ENCODE measurements at regions not wholly inside any gene's neighbourhood (a gene's known extent, or its start where the extent isn't known, plus 50 kb on each side); places are given as distances from the start of the nearest gene placed in this dataset.
"Not testable (repeated sequence)": the region's sequence is repeated elsewhere in the genome, so short reads cannot be mapped to it uniquely, and the experiment has no call there.

DNA sequence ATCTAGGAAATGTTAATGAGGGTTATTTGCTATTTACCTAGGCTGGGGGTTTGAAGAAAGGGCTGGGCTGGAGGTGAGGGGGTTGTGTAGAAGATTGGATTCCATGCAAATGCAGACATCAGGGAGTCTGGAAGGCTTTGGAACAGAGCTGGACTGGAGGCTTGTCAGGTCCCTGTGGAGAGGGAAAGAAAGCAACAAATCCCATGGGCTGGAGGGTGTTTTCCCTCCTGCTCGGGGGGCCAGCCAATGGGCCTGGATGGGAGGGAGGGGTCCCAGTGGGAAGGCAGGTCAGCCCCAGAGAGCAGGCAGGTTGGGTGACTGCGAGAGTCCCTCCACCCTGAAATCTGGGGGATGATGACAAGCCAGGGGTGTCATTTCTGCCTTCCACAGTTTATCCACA lies 431.8 kb downstream of the RPS24 start:
- DNase-seq = no peak

DNA sequence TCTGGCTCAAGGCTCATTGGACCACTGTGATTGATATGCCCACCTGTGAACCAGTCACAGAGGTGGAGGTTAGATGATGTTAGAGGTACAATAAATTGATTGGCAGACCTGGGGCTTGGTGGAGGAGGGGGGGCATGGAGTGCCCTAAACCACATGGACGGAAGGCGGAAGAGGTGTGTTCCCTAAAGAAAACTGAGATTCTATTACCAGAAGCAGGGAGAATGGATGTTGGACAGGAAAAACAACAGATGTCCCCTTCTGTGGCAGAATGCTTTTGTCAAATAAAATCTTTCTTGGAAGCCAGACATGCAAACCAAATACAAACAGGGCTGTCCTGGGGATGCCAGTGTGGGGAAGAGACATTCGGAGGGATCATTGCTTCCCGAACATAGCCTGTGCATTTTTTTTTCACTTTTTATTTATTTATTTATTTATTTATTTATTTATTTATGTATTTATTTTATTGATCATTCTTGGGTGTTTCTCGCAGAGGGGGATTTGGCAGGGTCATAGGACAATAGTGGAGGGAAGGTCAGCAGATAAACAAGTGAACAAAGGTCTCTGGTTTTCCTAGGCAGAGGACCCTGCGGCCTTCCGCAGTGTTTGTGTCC lies 433.9 kb downstream of the RPS24 start:
- no peak for DNase-seq

DNA sequence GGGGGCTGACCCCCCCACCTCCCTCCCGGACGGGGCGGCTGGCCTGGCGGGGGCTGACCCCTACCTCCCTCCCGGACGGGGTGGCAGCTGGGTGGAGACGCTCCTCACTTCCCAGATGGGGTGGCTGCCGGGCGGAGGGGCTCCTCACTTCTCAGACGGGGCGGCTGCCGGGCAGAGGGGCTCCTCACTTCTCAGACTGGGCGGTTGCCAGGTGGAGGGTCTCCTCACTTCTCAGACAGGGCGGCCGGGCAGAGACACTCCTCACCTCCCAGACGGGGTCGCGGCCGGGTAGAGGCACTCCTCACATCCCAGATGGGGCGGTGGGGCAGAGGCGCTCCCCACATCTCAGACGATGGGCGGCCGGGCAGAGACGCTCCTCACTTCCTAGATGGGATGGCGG lies 435.1 kb downstream of the RPS24 start:
- DNase-seq = not testable (repeated sequence)

DNA sequence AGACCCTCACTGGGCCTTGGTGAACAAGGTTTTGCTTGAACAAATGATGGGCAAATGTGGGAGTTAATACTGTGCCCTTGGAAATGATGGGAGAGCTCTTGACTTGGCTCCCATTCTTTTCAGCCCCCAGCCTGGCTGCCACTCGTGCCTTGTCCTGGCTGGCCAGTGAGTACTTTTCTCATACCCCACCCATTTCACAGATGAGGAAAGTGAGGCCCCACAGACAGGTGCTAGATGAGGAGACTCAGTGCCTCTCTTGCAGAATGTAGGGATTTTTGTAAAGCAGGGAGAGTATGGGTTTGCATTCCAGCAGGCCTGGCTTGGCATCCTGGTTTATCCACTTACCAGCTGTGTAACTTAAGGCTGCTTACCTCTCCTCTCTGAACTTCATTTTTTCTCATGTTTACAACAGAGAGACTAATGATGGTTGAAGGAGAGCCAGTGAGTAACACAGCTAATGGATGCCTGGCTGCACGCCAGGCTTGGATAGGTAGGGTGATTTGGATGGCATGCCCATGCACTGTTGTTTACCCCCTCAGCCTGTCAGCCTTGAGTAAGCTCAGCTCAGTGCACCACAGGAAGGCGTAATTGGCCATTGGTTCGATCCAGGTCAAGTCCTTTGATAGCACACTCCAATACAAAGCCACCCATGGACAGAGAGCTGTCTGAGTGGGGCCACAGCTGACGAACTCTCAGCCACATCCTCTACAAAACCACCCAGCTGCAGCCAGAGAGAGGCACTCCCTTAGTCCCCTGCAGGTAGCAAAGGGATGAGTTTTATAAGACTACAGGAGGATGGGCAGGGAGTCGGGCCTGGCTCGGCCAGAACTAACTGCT lies 436.8 kb downstream of the RPS24 start:
- DNase-seq = no peak

DNA sequence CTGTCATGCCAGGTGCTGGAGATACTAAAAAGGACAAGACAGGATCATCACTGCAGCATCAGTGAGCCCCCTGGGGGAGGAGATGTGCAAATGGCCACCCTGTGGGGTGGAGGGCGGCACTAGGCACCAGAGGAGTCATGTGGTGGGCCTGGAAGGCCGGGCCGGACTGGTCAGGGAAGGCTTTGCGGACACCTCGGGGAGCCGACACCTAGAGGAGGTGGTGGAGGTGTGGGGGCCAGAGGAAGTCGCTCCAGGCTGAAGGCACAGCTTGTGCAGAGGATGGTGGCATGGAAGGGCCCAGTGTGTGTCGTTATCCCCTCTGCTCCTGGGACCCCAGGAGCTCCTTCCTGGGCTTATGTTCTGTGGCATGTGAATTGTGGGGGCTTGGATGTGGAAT lies 437.7 kb downstream of the RPS24 start:
- no peak for DNase-seq

DNA sequence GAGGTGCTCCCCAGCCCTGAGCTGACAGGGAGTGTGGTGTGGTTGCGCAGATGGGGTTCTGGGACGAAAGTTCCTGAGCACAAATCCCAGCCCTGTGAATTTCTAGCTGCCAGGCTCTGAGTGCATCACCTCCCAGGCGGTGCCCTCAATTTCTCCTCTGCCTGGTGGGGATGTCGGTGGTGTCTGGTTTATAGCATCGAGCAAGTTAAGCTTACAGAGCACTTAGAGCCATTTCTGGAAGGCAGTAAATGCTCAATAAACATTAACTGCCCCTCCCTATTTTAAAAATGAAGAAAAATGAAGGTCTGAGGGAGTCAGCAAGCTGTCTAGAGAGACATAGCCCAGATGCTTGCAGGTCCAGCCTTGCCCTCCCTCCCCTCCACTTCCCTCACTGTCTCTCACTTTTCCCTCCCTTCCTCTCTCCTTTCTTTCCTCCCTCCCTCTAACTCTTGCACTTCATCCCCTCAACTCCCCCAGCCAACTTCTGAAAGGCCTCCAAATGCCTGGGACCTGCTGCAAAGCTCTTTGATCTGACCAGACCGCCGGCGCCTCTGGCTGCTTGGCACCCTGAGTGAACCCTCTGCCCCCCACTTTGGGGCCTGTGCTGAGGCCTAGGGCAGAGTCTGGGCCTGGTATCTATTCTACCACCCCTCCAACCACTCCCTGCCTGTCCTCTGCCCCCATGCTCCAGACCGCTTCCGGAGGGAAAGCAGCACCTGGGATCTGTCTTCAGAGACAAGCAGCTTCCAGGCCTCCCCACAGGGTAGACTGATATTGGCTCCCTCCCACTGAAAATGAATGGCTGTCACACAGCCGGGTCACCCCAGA lies 438.3 kb downstream of the RPS24 start:
- DNase-seq = no peak

DNA sequence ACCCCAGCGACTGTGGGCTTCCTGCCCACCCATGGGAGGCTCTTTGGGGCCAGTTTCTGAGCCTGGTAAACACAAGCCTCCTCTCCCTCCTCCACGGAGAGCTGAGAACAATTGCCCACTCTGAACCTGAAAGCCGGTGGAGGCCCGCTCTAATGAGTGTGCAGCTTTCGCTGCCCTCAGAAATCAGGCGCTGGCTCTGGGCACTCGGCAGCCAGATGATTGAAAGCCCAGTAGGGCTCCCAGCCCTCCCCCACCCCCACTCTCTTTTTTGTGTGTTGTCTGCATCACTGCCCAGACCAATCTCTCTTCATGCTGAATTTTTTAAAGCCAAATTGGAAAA lies 438.9 kb downstream of the RPS24 start:
- DNase-seq = no peak

DNA sequence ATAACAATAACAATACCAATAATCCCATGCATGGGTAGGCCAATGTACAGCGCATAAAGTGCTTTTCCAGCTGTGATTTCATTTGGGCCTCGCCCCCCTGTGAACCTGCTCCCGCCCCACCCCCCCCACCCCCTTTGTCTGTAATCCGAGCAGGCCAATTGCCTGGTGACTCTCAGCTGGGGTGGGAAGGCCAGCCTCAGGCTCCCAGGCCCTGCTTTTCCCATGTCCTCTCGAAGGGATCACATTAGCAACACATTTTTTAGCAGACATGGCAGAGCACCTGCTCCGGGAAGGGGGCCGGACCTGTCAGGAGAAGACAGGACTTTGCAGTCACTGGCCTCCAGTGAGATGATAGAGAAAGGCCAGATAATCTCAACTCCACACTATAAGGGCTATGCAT lies 439.3 kb downstream of the RPS24 start:
- no peak for DNase-seq

DNA sequence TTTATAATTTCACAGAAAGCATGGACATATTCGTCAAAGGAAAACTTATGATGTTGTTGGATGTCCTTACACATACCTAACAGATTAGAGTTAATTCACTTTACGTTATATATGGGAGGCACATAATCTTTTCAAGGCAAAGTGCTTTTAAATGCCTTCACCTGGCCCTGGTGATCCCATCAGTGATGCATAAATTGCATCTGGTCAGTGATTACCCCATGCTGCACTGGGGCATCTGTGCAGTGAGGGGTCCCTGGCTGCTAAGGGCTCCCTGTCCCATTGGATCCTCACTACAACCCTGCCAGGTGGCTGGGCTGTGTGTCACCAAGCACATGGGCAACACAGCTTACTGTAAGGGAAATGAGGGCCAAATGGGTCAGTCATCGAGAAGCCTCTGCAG lies 441.1 kb downstream of the RPS24 start:
- no peak for DNase-seq

DNA sequence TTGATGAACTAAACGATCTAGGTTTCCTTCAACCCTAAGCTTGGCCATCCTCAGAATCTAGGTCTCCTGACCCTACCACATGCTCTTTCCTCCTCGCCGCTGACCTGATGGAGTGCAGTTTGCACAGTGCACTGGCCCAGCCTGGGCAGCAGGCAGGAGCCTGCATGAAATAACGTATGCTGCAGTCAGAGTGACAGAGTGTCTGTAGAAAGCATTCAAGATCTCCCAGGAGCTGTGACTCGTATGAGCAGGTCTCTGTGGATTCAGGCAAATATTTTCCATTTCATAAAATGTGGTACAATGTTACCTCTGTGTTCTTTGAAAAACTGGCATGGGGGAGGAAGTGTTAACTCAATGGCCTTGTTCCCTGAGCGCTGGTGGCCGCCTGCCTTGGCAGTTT lies 441.8 kb downstream of the RPS24 start:
- peak; percentile 14 for DNase-seq

DNA sequence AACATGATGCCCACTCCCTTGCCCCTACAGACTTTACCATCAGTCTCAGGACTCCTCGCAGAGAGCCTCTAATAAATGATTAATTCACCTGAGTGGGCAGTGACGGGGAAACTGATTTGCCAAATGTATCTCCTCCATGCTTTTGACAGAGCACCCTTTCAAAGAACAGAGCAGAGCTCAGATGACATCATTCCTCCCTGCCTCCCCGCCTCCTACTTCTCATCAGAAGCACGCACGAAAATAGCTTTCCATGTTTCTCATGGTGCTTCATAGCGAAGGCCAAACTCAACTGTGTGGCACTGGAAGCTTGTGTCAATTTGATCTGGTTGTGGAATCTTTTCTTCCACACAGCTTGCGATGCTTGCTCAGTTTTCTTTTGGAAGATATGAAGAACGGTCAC lies 442.5 kb downstream of the RPS24 start:
- DNase-seq = no peak

DNA sequence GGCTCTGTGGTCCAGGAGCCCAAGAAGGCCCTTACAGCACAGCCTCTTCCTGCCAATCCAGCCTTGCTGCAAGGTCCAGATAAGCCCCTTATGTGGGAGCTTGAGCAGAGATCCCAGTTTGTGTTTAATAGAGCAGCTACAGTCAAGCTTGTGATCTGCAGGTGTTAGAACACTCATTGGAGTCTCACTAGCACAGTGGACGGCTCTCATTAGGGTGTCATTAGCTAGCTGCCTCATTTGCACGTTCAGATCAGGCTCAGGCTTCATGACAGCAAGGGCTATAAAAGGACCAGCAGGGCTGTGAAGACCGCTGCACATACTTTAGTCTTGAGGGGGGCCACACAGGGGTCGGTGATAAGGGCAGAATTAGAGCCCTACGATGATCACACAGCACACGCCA lies 443.2 kb downstream of the RPS24 start:
- no peak for DNase-seq

DNA sequence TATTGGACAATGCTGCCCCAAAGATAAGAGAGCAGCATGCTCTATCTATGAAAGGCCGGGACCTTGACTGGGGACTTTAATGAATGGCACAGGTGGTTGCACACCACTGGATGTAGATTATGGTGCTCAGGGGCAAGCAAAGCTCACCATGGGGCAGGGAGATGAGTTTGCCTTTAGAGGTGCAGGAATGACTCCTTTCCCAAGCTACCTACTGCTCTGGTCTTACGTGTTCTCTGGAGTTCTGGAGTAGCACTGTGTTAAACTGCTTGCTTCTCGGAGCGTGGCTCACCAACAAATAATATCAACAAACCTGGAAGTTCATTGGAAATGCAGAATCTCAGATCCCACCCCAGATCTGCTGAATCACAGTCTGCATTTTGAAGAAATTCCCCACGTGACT lies 445.3 kb downstream of the RPS24 start:
- DNase-seq = no peak

DNA sequence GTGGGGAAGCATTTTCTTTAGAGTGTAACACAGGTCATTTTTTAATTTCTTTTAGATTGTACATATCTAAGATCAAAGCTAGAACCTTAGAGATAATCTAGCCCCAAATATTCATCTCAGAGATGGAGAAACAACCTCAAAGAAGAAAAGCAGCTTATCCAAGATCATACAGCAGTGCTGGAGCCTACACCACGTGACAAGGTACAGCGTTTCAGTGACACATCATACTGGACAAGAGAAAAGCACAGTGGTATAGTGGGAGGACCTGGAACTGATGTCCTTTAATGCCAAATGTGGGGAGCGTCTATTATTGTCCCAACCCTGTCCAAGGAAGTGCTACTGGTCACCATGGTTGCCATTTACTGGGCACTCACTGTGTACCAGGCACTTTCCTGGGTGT lies 445.8 kb downstream of the RPS24 start:
- DNase-seq = no peak

DNA sequence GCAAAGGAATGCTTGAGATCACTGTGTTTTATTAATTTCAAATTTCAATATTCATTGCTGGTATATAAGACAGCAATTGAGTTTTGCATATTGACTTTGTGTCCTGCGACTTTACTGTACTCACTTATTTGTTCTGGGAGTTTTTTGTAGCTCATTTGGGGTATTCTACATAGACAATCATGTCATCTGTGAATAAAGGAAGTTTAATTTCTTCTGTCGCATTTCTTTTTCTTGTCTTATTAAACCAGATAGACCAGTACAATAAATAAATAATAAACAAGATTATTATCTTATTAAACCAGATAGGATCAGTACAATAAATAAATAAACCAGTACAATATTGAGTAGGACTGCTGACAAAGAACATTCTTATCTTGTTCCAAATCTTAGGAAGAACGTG lies 448.2 kb downstream of the RPS24 start:
- no peak for DNase-seq

DNA sequence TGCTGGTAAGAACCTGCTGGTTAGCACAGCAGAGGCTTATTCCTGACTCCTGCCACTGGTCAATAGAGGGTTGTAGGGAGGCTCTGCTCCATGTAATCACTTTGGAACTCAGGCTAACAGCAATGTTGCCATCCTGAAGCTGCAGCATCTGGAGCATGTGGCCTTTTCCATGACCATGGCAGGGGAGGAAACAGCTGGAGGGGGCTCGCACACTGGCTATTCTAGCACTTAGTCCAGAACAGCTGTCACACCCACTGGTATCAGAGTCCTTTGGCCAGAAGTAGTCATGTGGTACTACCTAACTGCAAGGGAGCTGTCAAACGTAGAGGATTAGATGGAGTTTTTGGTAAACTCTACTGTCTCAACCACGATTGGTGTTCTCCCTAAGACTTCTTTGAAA lies 450.0 kb downstream of the RPS24 start:
- no peak for DNase-seq

DNA sequence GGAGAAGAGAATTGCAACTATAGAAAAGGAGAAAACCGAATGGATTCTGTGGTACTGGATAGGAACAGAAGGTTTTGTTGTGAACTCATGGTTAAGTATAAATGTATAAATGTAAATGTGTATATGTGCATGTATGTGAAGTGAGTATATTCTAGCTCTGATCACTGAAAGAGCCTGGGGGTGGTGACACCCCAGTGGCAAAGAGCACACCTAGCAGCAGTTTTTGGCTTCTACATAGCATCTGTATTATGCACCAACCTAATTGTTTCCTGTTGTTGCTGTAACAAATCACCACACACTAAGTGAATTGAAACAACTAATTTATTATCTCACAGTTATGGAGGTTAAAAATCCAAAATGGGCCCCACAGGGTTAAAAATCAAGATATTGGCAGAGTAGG lies 455.4 kb downstream of the RPS24 start:
- DNase-seq = no peak

DNA sequence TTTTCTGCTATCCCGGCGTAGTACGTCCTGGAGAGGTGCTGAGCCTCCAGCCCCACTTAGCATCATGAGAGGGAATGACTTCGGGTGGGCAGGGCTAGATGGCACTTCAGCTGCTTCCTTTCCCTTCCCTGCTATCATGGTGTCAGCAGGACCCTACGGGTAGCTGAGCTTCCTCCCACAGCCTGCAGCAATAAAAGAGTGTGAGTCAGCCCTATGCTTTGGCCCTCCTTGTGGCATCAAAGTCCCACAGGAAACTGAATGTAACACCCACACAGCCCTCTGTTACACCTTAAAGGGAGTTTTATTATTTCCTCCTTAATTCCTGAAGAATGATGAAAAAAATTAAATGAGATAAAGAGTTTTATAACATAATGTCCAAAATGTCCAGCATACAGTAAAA lies 458.1 kb downstream of the RPS24 start:
- DNase-seq = peak; percentile 56

DNA sequence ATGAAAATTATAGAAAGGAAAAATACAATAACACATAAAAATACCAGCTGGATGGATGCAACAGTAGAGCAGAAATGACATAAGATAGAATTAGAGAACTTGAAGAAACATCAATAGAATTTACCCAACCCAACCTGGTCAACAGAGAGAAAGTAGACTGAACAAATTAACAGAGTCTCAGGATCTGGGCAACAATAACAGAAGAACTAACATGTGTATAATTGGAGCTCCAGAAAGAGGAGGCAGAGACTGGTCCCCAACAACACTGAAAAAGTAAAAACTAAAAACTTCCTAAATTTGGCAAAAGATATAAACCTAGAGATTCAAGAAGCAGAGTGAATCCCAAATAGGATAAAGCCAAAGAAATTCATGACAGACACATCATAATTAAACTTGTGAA lies 458.8 kb downstream of the RPS24 start:
- DNase-seq = no peak

DNA sequence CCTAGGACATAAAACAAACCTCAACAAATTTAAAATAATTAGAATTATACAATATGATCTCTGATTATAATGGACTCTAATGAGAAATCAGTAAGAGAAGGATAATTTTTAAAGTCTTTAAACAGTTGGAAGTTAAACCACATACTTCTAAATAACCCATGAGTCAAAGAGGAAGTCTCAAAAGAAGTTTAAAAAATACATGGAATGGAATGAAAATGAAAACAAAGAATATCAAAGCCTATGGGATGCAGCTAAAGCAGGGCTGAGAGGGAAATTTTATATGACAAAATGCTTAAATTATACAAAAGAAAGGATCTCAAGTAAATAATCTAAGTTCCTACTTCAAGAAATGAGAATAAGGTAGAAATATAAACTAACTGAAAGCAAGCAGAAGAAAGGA lies 460.5 kb downstream of the RPS24 start:
- no peak for DNase-seq

DNA sequence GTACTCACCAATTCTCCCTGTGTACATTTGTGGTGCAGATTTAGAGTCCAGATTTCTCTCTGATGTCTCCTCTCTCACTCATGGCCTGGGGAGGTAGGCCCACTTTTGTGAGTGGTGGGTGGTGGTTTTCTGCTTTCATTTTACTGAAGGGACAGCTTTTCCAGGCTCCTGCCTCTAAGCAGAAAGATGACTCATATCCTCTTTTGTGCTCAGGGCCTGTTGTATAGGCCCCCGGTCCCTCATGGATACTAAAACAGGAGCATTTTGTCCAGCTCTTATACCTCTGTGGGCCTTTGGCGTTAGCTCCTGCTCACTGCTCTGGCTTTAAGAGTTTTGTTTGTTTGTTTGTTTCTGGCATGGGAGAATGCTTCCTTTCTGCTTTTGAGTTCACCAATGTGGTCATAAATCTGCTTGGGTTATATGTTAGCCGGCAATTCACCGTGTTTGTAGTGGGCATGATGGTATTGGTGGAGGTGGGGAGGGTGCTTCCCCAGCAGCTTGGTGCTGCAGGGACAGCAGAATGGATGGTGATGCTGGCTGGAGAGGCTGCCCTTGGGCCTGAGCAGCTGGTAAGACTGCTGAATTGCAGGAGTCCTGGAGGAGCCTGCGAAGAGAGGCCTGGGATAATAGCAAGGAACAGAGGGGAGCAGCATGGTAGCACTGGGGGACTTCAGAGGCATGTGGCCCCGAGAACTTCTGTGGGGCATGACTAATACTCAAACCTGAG lies 468.7 kb downstream of the RPS24 start:
- DNase-seq = peak; percentile 68

DNA sequence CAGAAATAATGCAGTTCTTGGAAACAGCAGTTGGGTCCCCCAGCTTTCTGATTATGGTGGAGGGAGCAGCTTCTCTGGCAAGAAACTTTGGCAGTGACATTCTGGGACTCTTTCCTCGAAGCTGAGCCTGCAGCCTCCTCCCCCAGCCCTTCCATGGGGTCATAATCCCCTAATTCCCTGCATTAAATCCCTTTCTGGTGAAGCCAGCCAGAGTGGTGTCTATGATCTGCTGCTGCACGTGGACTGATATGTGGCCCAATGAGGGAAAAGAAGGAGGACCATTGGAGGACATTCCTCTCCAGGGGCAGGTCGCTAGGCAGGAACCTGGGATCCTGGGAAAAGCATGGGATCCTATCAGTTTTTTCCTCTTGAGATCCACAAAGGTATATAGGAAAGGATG lies 470.5 kb downstream of the RPS24 start:
- DNase-seq = no peak

DNA sequence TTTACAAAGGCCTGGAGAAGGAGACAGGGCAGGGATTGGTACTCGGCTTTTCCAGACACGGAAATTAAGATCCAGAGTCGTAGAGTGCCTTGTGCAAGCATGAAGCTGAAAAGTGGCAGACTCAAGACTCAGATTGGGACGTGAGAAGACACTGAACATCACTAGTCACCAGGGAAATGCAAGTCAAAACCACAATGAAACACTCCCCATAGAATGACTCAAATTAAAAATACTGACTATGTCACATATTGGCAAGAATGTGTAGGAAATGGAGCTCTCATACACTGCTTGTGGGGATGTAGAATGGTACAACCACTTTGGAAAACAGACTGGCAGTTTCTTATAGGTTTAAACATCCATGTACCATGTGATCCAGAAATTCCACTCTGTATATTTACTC lies 472.0 kb downstream of the RPS24 start:
- peak; percentile 30 for DNase-seq
